Progenitor cell of endocrine pancreas (in vitro differentiated cells): ENCODE measurements at regions not wholly inside any gene's neighbourhood (a gene's known extent, or its start where the extent isn't known, plus 50 kb on each side); places are given as distances from the start of the nearest gene placed in this dataset.

ENCODE experiments used
- DNase-seq: peaks from one replicate; pipeline ENCODE4 v3.0.0; 2021; ENCODE audit warnings: low spot score; ENCODE audit not compliant: unreplicated experiment
- H3K27ac Mint-ChIP-seq: 2 replicates; pipeline ENCODE4 v1.8.0; 2021; ENCODE audit warnings: mild to moderate bottlenecking, moderate library complexity, mixed read lengths
- H3K27me3 Mint-ChIP-seq: 2 replicates; pipeline ENCODE4 v1.8.0; 2021; ENCODE audit warnings: mixed read lengths
- H3K36me3 Mint-ChIP-seq: 2 replicates; pipeline ENCODE4 v1.8.0; 2022; ENCODE audit warnings: mixed read lengths; ENCODE audit not compliant: insufficient read depth
- H3K4me1 Mint-ChIP-seq: 2 replicates; pipeline ENCODE4 v1.8.0; 2021; ENCODE audit warnings: low read depth, mixed read lengths
- H3K4me3 Mint-ChIP-seq: 2 replicates; pipeline ENCODE4 v1.8.0; 2021; ENCODE audit warnings: low read depth, mild to moderate bottlenecking, moderate library complexity, mixed read lengths
- H3K9me3 Mint-ChIP-seq: 2 replicates; pipeline ENCODE4 v1.8.0; 2021; ENCODE audit warnings: low read depth, mixed read lengths
- CTCF ChIP-seq: fragments of 200-600 bp; sonication (generic); IDR thresholded peaks from one replicate; pipeline ENCODE4 v1.5.0; 2021; ENCODE audit warnings: antibody characterized with exemption, mild to moderate bottlenecking; ENCODE audit not compliant: unreplicated experiment

DNA sequence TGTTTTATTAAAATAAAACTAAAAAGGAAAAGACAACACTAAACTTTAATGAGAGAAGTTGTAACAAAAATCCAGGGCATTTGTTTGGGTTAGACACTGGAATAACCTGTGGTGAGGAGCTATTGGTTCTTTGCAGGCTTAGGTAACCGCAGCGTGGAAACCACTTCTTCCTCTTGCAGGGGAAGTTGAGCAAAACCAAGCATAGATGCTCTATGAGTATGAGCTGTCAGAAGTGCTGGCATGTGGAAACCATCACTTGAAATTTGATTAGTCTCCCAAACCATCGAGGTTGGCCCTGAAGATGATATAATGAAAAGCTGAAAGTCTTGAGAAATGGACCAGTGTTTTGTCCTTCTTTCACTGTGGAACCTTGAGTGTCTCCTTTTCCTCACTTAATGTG, 127.1 kb upstream of the RBMS3 start:
- no peaks in the 10 kb centered on the region for H3K9me3 Mint-ChIP-seq
- TF ChIP-seq CTCF = no peak
- no peaks in the 10 kb centered on the region for H3K36me3 Mint-ChIP-seq
- no peak for DNase-seq
- H3K27me3 Mint-ChIP-seq = no peaks in the 10 kb centered on the region
- H3K27ac Mint-ChIP-seq = no peak overlapping the region
- H3K4me3 Mint-ChIP-seq = no peak overlapping the region
- peaks cover 12% of the 10 kb centered on the region for H3K4me1 Mint-ChIP-seq

GRCh38 chr3:29156086-29156715, 124.7 kb upstream of the RBMS3 start:
- H3K4me3 Mint-ChIP-seq = no peak overlapping the region
- no peaks in the 10 kb centered on the region for H3K27me3 Mint-ChIP-seq

GRCh38 chr3:29164825-29165224, 116.0 kb upstream of the RBMS3 start:
- no peak for DNase-seq
- H3K27me3 Mint-ChIP-seq = no peaks in the 10 kb centered on the region
- H3K4me3 Mint-ChIP-seq = no peak overlapping the region
- H3K4me1 Mint-ChIP-seq = no peaks in the 10 kb centered on the region
- peaks cover 4% of the 10 kb centered on the region for H3K9me3 Mint-ChIP-seq
- peaks cover 1% of the 10 kb centered on the region for H3K36me3 Mint-ChIP-seq
- no peak for TF ChIP-seq CTCF
- no peak overlapping the region for H3K27ac Mint-ChIP-seq

More at GRCh38 chr3:29156086-29156715, 124.7 kb upstream of the RBMS3 start:
- peaks cover 2% of the 10 kb centered on the region for H3K9me3 Mint-ChIP-seq
- no peak overlapping the region for H3K27ac Mint-ChIP-seq
- DNase-seq = no peak
- H3K36me3 Mint-ChIP-seq = peaks cover under 1% of the 10 kb centered on the region
- H3K4me1 Mint-ChIP-seq = peaks cover 6% of the 10 kb centered on the region
- TF ChIP-seq CTCF = no peak

DNA sequence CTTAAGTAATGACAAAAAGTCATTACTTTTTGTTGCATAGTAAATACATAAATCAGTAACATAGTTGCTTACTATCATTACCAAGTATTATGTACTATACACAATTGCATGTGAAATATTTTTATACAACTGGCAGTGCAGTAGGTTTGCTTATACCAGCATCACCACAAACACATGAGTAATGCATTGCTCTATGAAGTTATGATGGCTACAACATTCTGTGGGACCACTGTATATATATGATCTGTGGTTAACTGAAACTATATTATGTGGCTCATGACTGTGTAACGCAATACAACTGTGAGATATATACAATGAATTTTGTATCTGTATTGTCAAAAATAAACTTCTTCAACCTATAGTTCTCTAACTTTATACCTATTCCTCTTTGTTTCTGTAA, 113.7 kb upstream of the RBMS3 start:
- H3K9me3 Mint-ChIP-seq = no peaks in the 10 kb centered on the region
- H3K4me1 Mint-ChIP-seq = no peaks in the 10 kb centered on the region
- no peak overlapping the region for H3K4me3 Mint-ChIP-seq
- no peaks in the 10 kb centered on the region for H3K36me3 Mint-ChIP-seq
- H3K27me3 Mint-ChIP-seq = no peaks in the 10 kb centered on the region
- no peak for TF ChIP-seq CTCF
- no peak for DNase-seq
- H3K27ac Mint-ChIP-seq = no peak overlapping the region

DNA sequence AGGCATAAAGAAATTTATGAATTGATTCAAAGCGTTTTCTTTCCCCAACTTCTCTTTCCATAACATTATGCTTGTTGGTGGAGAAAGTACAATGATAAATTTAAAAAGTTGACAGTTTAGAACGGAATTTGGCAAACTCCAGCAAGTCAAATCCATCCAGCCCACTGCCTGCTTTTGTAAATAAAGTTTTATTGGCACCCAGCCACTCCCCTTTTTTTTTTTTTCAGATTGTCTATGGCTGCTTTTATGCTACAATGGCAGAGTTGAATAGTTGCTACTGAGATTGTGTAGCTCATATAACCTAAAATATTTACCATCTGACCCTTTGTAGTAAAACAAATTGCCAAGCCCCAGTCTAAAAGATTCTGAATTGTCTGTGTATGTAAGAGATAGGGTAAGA, 112.8 kb upstream of the RBMS3 start:
- Mint-ChIP-seq H3K4me1 (no peaks in the 10 kb centered on the region), H3K4me3 (no peak overlapping the region), H3K27me3 (no peaks in the 10 kb centered on the region)

More for the DNA sequence above, 112.8 kb upstream of the RBMS3 start:
- no peak overlapping the region for H3K27ac Mint-ChIP-seq
- TF ChIP-seq CTCF = no peak
- H3K9me3 Mint-ChIP-seq = no peaks in the 10 kb centered on the region
- no peak for DNase-seq
- H3K36me3 Mint-ChIP-seq = no peaks in the 10 kb centered on the region
